Liver (tissue), 3 donors: ENCODE measurements at regions not wholly inside any gene's neighbourhood (a gene's known extent, or its start where the extent isn't known, plus 50 kb on each side); places are given as distances from the start of the nearest gene placed in this dataset.

Experiments used
- EGR1 ChIP-seq, 2 donors: IDR thresholded peaks; 2 replicates each; pipeline ENCODE4 v1.6.1; 2016 to 2018; ENCODE audit warnings: antibody characterized with exemption in 2 of 2, low read depth in 2 of 2
- FOXA2 ChIP-seq: IDR thresholded peaks from 2 replicates; pipeline ENCODE4 v1.6.1; 2016; ENCODE audit warnings: antibody characterized with exemption
- GABPA ChIP-seq, 2 donors: IDR thresholded peaks in 1 of 2; conservative IDR thresholded peaks in 1 of 2; 2 replicates each; pipeline ENCODE4 v1.6.1; 2016; ENCODE audit warnings: antibody characterized with exemption in 2 of 2, mild to moderate bottlenecking in 1 of 2, moderate library complexity in 1 of 2
- RXRA ChIP-seq, 2 donors: IDR thresholded peaks; 2 replicates each; pipeline ENCODE4 v1.6.1; 2017 to 2018; ENCODE audit warnings: antibody characterized with exemption in 2 of 2, mild to moderate bottlenecking in 1 of 2
- TAF1 ChIP-seq: conservative IDR thresholded peaks from 2 replicates; pipeline ENCODE4 v1.6.1; 2016; ENCODE audit warnings: antibody characterized with exemption, mild to moderate bottlenecking
- YY1 ChIP-seq: IDR thresholded peaks from 2 replicates; pipeline ENCODE4 v1.6.1; 2016; ENCODE audit warnings: antibody characterized with exemption, mild to moderate bottlenecking
- TF ChIP-seq, protein P1 (sequence below): fragments of 150-350 bp; IDR thresholded peaks from 2 replicates; pipeline ENCODE4 v1.5.1; 2017; ENCODE audit warnings: improper control_type of control experiment, low read depth, low read length; ENCODE audit not compliant: missing input control
- TF ChIP-seq, protein P2 (sequence below): IDR thresholded peaks from 2 replicates; pipeline ENCODE4 v1.6.1; 2016; ENCODE audit warnings: antibody characterized with exemption, mild to moderate bottlenecking
- donor health status: healthy.
- donor health status: healthy.

DNA sequence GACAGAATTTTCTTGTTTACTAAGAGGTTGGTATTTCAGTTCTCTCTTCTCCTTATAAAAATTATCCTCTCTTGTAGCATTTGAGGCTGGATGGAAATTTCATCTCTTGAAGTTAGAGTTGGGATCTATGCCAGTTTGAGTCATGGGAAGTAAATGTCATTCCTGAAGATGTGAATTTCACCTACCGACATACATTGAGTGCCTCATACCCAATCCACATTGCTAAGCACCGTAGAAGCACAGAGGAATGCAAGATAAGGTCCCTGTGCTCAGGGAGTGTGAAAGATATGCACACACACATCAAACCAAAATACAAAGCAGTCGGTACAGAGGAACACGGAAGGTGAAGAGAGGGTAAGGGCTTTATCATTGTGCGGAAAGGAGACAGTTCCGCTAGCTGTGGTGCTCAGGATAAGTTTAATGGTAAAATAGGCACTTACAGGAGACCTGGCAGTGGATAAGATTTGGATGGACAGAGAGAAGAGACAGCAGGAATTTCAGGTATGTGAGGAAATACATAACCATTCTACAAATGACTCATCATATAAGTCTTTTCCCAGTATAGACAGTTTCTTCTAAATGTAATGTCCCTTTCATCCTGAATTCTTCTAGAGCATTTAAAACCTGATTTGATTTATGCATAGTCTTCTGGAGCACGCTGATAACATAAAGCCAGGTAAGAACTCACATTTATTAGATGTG is 205.3 kb upstream of the ST6GAL2 start:
- TF ChIP-seq, protein P1, sequence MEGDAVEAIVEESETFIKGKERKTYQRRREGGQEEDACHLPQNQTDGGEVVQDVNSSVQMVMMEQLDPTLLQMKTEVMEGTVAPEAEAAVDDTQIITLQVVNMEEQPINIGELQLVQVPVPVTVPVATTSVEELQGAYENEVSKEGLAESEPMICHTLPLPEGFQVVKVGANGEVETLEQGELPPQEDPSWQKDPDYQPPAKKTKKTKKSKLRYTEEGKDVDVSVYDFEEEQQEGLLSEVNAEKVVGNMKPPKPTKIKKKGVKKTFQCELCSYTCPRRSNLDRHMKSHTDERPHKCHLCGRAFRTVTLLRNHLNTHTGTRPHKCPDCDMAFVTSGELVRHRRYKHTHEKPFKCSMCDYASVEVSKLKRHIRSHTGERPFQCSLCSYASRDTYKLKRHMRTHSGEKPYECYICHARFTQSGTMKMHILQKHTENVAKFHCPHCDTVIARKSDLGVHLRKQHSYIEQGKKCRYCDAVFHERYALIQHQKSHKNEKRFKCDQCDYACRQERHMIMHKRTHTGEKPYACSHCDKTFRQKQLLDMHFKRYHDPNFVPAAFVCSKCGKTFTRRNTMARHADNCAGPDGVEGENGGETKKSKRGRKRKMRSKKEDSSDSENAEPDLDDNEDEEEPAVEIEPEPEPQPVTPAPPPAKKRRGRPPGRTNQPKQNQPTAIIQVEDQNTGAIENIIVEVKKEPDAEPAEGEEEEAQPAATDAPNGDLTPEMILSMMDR, result no peak
- TF ChIP-seq TAF1 (no peak), RXRA (IDR thresholded peaks at IDR 0.05) (no peak), GABPA (IDR thresholded peaks at IDR 0.05 in 1 of 2, conservative IDR thresholded peaks at IDR 0.05 in 1 of 2) (no peak), YY1 (no peak), EGR1 (IDR thresholded peaks at IDR 0.05; ENCODE audit: low read depth in 2 of 2) (no peak), FOXA2 (no peak)
- TF ChIP-seq, protein P2, sequence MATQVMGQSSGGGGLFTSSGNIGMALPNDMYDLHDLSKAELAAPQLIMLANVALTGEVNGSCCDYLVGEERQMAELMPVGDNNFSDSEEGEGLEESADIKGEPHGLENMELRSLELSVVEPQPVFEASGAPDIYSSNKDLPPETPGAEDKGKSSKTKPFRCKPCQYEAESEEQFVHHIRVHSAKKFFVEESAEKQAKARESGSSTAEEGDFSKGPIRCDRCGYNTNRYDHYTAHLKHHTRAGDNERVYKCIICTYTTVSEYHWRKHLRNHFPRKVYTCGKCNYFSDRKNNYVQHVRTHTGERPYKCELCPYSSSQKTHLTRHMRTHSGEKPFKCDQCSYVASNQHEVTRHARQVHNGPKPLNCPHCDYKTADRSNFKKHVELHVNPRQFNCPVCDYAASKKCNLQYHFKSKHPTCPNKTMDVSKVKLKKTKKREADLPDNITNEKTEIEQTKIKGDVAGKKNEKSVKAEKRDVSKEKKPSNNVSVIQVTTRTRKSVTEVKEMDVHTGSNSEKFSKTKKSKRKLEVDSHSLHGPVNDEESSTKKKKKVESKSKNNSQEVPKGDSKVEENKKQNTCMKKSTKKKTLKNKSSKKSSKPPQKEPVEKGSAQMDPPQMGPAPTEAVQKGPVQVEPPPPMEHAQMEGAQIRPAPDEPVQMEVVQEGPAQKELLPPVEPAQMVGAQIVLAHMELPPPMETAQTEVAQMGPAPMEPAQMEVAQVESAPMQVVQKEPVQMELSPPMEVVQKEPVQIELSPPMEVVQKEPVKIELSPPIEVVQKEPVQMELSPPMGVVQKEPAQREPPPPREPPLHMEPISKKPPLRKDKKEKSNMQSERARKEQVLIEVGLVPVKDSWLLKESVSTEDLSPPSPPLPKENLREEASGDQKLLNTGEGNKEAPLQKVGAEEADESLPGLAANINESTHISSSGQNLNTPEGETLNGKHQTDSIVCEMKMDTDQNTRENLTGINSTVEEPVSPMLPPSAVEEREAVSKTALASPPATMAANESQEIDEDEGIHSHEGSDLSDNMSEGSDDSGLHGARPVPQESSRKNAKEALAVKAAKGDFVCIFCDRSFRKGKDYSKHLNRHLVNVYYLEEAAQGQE, result no peak
